H1 (cell line): ENCODE measurements at regions not wholly inside any gene's neighbourhood (a gene's known extent, or its start where the extent isn't known, plus 50 kb on each side); places are given as distances from the start of the nearest gene placed in this dataset.

Experiments used
- CTCF ChIA-PET: fragments of 300-600 bp; sonication (Branson Sonifier 250); formaldehyde crosslinking; loops from one replicate; lab custom pipeline; 2021; ENCODE audit not compliant: partially characterized antibody; lab: Charles Lee
- POLR2A ChIA-PET: fragments of 300-600 bp; sonication (Branson Sonifier 250); formaldehyde crosslinking; loops from one replicate; lab custom pipeline; 2021; ENCODE audit warnings: inconsistent platforms; ENCODE audit not compliant: partially characterized antibody; lab: Charles Lee
- DNase-seq, 2 experiments: peaks; one replicate each; pipeline versions ENCODE4 v3.0.0 to v3.0.0-alpha.2; 2010 to 2022; ENCODE audit warnings: low spot score in 2 of 2, low read depth in 1 of 2, mixed read lengths in 1 of 2
- FAIRE-seq: peaks from 2 replicates; lab custom pipeline; 2011; peaks lifted over from hg19 to GRCh38; lab: Jason Lieb, UNC
- H2AFZ ChIP-seq: 2 replicates; pipeline ENCODE4 v1.8.1; 2012; ENCODE audit warnings: low read length, inconsistent platforms
- H2AK5ac ChIP-seq: 2 replicates; pipeline ENCODE4 v1.6.1; 2013; ENCODE audit warnings: low read depth, low read length
- H2BK120ac ChIP-seq: replicated peaks from 2 replicates; pipeline ENCODE3; 2013; ENCODE audit warnings: low read depth, low read length, inconsistent platforms
- H2BK12ac ChIP-seq: 2 replicates; pipeline ENCODE4 v1.6.1; 2013; ENCODE audit warnings: low read depth, low read length
- H2BK15ac ChIP-seq: 2 replicates; pipeline ENCODE4 v1.6.1; 2013; ENCODE audit warnings: low read length
- H2BK20ac ChIP-seq: 2 replicates; pipeline ENCODE4 v1.6.1; 2013; ENCODE audit warnings: low read length
- H2BK5ac ChIP-seq: 2 replicates; pipeline ENCODE4 v1.6.1; 2013; ENCODE audit warnings: low read depth, low read length
- H3K14ac ChIP-seq: 2 replicates; pipeline ENCODE4 v1.6.1; 2013; ENCODE audit warnings: inconsistent platforms; ENCODE audit not compliant: insufficient read length
- H3K18ac ChIP-seq: 2 replicates; pipeline ENCODE4 v1.6.1; 2013; ENCODE audit warnings: low read length; ENCODE audit errors: extremely low read depth
- H3K23ac ChIP-seq: 2 replicates; pipeline ENCODE4 v1.6.1; 2013; ENCODE audit warnings: inconsistent platforms; ENCODE audit not compliant: insufficient read length
- H3K23me2 ChIP-seq: 2 replicates; pipeline ENCODE4 v1.6.1; 2013; ENCODE audit warnings: low read depth, low read length
- H3K27ac ChIP-seq: 2 replicates; pipeline ENCODE4 v1.6.1; 2011; ENCODE audit warnings: low read depth, low read length, inconsistent platforms
- H3K27me3 ChIP-seq, 4 experiments: replicated peaks in 1 of 4; 1 replicate in 1 of 4; 2 replicates in 3 of 4; pipeline versions ENCODE4 v1.6.1 to v1.8.1; 2011 to 2013; ENCODE audit warnings: low read length in 3 of 4, mild to moderate bottlenecking in 3 of 4, inconsistent platforms in 2 of 4, mixed read lengths in 2 of 4, moderate library complexity in 1 of 4; ENCODE audit not compliant: control insufficient read depth in 3 of 4, insufficient read depth in 3 of 4; ENCODE audit errors: extremely low read depth in 1 of 4
- H3K36me3 ChIP-seq, 4 experiments: 2 replicates each; pipeline versions ENCODE4 v1.6.1 to v1.8.1; 2011 to 2013; ENCODE audit warnings: mild to moderate bottlenecking in 4 of 4, low read length in 3 of 4, moderate library complexity in 2 of 4, control low read depth in 1 of 4, inconsistent platforms in 1 of 4; ENCODE audit not compliant: insufficient read depth in 4 of 4, control insufficient read depth in 2 of 4
- H3K4ac ChIP-seq: replicated peaks from 2 replicates; pipeline ENCODE3; 2013; ENCODE audit warnings: low read length, low read depth, mixed read lengths, inconsistent platforms; ENCODE audit not compliant: insufficient read length
- H3K4me1 ChIP-seq, 4 experiments: replicated peaks in 1 of 4; 1 replicate in 1 of 4; 2 replicates in 3 of 4; pipeline versions ENCODE4 v1.6.1 to v1.8.1; 2011 to 2013; ENCODE audit warnings: low read length in 3 of 4, inconsistent platforms in 2 of 4, mixed read lengths in 1 of 4; ENCODE audit not compliant: insufficient read depth in 4 of 4, control insufficient read depth in 3 of 4
- H3K4me2 ChIP-seq, 2 experiments: 2 replicates each; pipeline versions ENCODE4 v1.6.1 to v1.8.1; 2011 to 2013; ENCODE audit warnings: low read depth in 2 of 2, low read length in 2 of 2, control low read depth in 1 of 2, inconsistent platforms in 1 of 2, mild to moderate bottlenecking in 1 of 2; ENCODE audit not compliant: insufficient read depth in 1 of 2
- H3K4me3 ChIP-seq, 4 experiments: fragments of 200-600, 300-600 bp in 1 of 4; sonication (generic), shearing (Covaris generic), sonication (Bioruptor Twin) in 1 of 4; 2 replicates each; pipeline versions ENCODE4 v1.5.1 to v1.8.1; 2011 to 2016; ENCODE audit warnings: low read length in 4 of 4, low read depth in 3 of 4, control low read depth in 2 of 4, inconsistent platforms in 2 of 4, mild to moderate bottlenecking in 2 of 4, mixed read lengths in 1 of 4, moderate library complexity in 1 of 4; ENCODE audit not compliant: insufficient read depth in 2 of 4; ENCODE audit errors: extremely low read depth in 1 of 4
- H3K56ac ChIP-seq: replicated peaks from 2 replicates; pipeline ENCODE3; 2013; ENCODE audit warnings: low read depth, mild to moderate bottlenecking, mixed read lengths, low read length, inconsistent platforms; ENCODE audit not compliant: insufficient read length
- H3K79me1 ChIP-seq: 2 replicates; pipeline ENCODE4 v1.6.1; 2013; ENCODE audit warnings: low read depth, low read length, control low read depth
- H3K79me2 ChIP-seq, 2 experiments: 2 replicates each; pipeline versions ENCODE4 v1.6.1 to v1.8.1; 2012 to 2013; ENCODE audit warnings: low read length in 2 of 2, mild to moderate bottlenecking in 2 of 2, inconsistent platforms in 1 of 2; ENCODE audit not compliant: insufficient read depth in 2 of 2, control insufficient read depth in 1 of 2
- H3K9ac ChIP-seq, 4 experiments: replicated peaks in 1 of 4; 1 replicate in 1 of 4; 2 replicates in 3 of 4; pipeline versions ENCODE4 v1.6.1 to v1.8.1; 2011 to 2013; ENCODE audit warnings: low read depth in 3 of 4, low read length in 3 of 4, control low read depth in 2 of 4, mild to moderate bottlenecking in 2 of 4, moderate library complexity in 2 of 4, inconsistent platforms in 1 of 4; ENCODE audit errors: extremely low read depth in 1 of 4
- H3K9me3 ChIP-seq, 2 experiments: 2 replicates each; pipeline versions ENCODE4 v1.6.1 to v1.8.1; 2012 to 2013; ENCODE audit warnings: mild to moderate bottlenecking in 2 of 2, moderate library complexity in 2 of 2, control low read depth in 1 of 2, inconsistent platforms in 1 of 2, low read depth in 1 of 2, low read length in 1 of 2, mixed read lengths in 1 of 2; ENCODE audit not compliant: insufficient read depth in 2 of 2
- H4K20me1 ChIP-seq, 2 experiments: replicated peaks in 1 of 2; 2 replicates each; pipeline versions ENCODE3 to v1.8.1; 2011 to 2013; ENCODE audit warnings: inconsistent platforms in 2 of 2, low read length in 2 of 2, mild to moderate bottlenecking in 1 of 2; ENCODE audit not compliant: insufficient read depth in 2 of 2, control insufficient read depth in 1 of 2
- H4K5ac ChIP-seq: 2 replicates; pipeline ENCODE4 v1.6.1; 2013; ENCODE audit warnings: low read length, low read depth, mixed read lengths, inconsistent platforms; ENCODE audit not compliant: insufficient read length
- H4K8ac ChIP-seq: 2 replicates; pipeline ENCODE4 v1.8.0; 2013; ENCODE audit warnings: mild to moderate bottlenecking, moderate library complexity, low read length, inconsistent platforms; ENCODE audit not compliant: insufficient read depth; ENCODE audit errors: extremely low read depth
- H4K91ac ChIP-seq: replicated peaks from 2 replicates; pipeline ENCODE3; 2013; ENCODE audit warnings: low read length, mixed read lengths, inconsistent platforms; ENCODE audit not compliant: insufficient read length
- BRCA1 ChIP-seq: IDR thresholded peaks from 2 replicates; pipeline ENCODE4 v1.6.1; 2012; ENCODE audit warnings: low read depth, low read length, improper control_type of control experiment
- CEBPB ChIP-seq: IDR thresholded peaks from 2 replicates; pipeline ENCODE4 v1.6.1; 2012; ENCODE audit warnings: low read depth, low read length
- CHD1 ChIP-seq: IDR thresholded peaks from 2 replicates; pipeline ENCODE4 v1.6.1; 2012; ENCODE audit warnings: low read depth, low read length, improper control_type of control experiment
- JUN ChIP-seq: IDR thresholded peaks from 2 replicates; pipeline ENCODE4 v1.6.1; 2011; ENCODE audit warnings: low read depth, mild to moderate bottlenecking, improper control_type of control experiment, low read length
- KDM5A ChIP-seq: fragments of 200-600 bp; IDR thresholded peaks from 2 replicates; pipeline ENCODE4 v1.7.1; 2012; ENCODE audit warnings: mild to moderate bottlenecking, low read length, inconsistent platforms, mixed read lengths
- POLR2AphosphoS5 ChIP-seq: IDR thresholded peaks from 2 replicates; pipeline ENCODE4 v1.6.1; 2011; ENCODE audit warnings: low read depth, low read length
- RBBP5 ChIP-seq: IDR thresholded peaks from 2 replicates; pipeline ENCODE4 v1.7.1; 2012; ENCODE audit warnings: low read depth, mild to moderate bottlenecking, inconsistent platforms, low read length, moderate library complexity, borderline replicate concordance
- TAF7 ChIP-seq: optimal IDR thresholded peaks from 2 replicates; pipeline ENCODE3; 2011; ENCODE audit warnings: low read depth, mild to moderate bottlenecking, inconsistent platforms, low read length, moderate library complexity, borderline replicate concordance
- YY1 ChIP-seq: IDR thresholded peaks from 2 replicates; pipeline ENCODE4 v1.6.1; 2011; ENCODE audit warnings: low read depth, mild to moderate bottlenecking, low read length
- WGBS, 2 experiments: shearing (Covaris generic) in 1 of 2; methylation state at CpG; one replicate each; pipeline versions ENCODE4 v1.1.6 to v1.1.7; 2013 to 2015; ENCODE audit warnings: low lambda C conversion rate in 2 of 2, mixed read lengths in 2 of 2, inconsistent platforms in 1 of 2, low coverage in 1 of 2, missing lambda C conversion rate in 1 of 2; ENCODE audit not compliant: insufficient replicate concordance in 2 of 2, insufficient coverage in 1 of 2, insufficient read length in 1 of 2; ENCODE audit errors: extremely low coverage in 1 of 2, missing lambda C conversion rate in 1 of 2; 5-methylcytosine and 5-hydroxymethylcytosine counted together

DNA sequence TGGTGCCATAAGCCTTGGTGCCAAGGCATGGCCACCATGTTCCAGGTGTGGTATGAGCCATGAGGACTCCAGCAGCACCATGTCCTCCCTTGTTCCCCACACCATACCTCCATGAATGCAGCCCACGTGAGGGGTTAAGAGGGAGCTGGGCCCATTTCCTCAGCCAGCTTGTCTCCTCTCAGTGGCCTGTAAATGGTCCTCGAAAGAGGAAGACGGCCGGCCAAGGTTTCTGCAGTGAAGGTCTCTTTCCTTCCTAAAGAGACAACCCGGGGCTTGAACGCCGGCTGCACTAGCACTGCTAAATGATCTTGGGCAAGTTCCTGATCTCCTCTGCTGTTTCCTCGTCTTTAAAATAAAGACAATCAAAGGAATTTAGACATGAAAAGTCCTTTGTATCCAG is 154.0 kb downstream of the BMP7 start:
- Histone ChIP-seq H3K9ac (no peak overlapping the region), H3K27me3 (peaks cover 0 to 2% (median 0%) of the 10 kb centered on the region in 4 experiments; a peak in 1 of 7 replicates), H4K91ac (no peak overlapping the region), H2AK5ac (no peak overlapping the region), H3K9me3 (no peaks in the 10 kb centered on the region), H3K23ac (no peak overlapping the region), H2AFZ (no peak overlapping the region), H3K4me2 (no peak overlapping the region), H3K27ac (no peak overlapping the region), H2BK15ac (no peak overlapping the region), H3K4me3 (no peak overlapping the region), H3K4ac (no peak overlapping the region), H3K18ac (no peak overlapping the region), H2BK20ac (no peak overlapping the region), H3K79me2 (no peaks in the 10 kb centered on the region), H4K5ac (no peak overlapping the region), H2BK120ac (no peak overlapping the region), H4K20me1 (no peaks in the 10 kb centered on the region), H3K56ac (no peak overlapping the region), H3K23me2 (no peaks in the 10 kb centered on the region), H4K8ac (no peak overlapping the region), H2BK12ac (no peak overlapping the region), H3K4me1 (peaks cover 0 to 7% (median 0%) of the 10 kb centered on the region in 4 experiments; a peak in 2 of 7 replicates), H3K14ac (no peak overlapping the region), H2BK5ac (no peak overlapping the region), H3K79me1 (no peaks in the 10 kb centered on the region), H3K36me3 (no peaks in the 10 kb centered on the region)
- WGBS, 2 experiments: 90% methylated on average over 8 of the region's 8 CpGs; no CpG with 5 or more reads in 1 of the 2 experiments
- FAIRE-seq: no peak
- ChIA-PET POLR2A (no interaction called here), CTCF (no interaction called here)
- TF ChIP-seq KDM5A (no peak), CEBPB (no peak), YY1 (no peak), POLR2AphosphoS5 (no peak), BRCA1 (no peak), JUN (no peak), CHD1 (no peak), TAF7 (no peak), RBBP5 (no peak)
- DNase-seq: no peak
